H9 (cell line): ENCODE measurements at regions not wholly inside any gene's neighbourhood (a gene's known extent, or its start where the extent isn't known, plus 50 kb on each side); places are given as distances from the start of the nearest gene placed in this dataset.

Experiments used
- DNase-seq: peaks from one replicate; pipeline ENCODE4 v3.0.0-alpha.2; 2017
- H2AFZ ChIP-seq: one replicate; pipeline ENCODE4 v1.6.1; 2013; ENCODE audit warnings: mild to moderate bottlenecking, low read length, control low read depth, moderate library complexity
- H2AK5ac ChIP-seq: 2 replicates; pipeline ENCODE4 v1.6.1; 2013; ENCODE audit warnings: low read length, control low read depth, mixed read lengths; ENCODE audit not compliant: insufficient read length
- H2BK120ac ChIP-seq: one replicate; pipeline ENCODE4 v1.6.1; 2013; ENCODE audit warnings: low read depth, mild to moderate bottlenecking, low read length, control low read depth, inconsistent platforms; ENCODE audit not compliant: poor library complexity, severe bottlenecking
- H2BK12ac ChIP-seq: 2 replicates; pipeline ENCODE4 v1.6.1; 2013; ENCODE audit warnings: low read length, control low read depth, mixed read lengths, low read depth; ENCODE audit not compliant: insufficient read length
- H2BK15ac ChIP-seq: 2 replicates; pipeline ENCODE4 v1.6.1; 2013; ENCODE audit warnings: low read depth, low read length, control low read depth
- H2BK20ac ChIP-seq: one replicate; pipeline ENCODE4 v1.6.1; 2013; ENCODE audit warnings: low read depth, mild to moderate bottlenecking, low read length, control low read depth, inconsistent platforms; ENCODE audit not compliant: poor library complexity, severe bottlenecking
- H2BK5ac ChIP-seq: 2 replicates; pipeline ENCODE4 v1.6.1; 2013; ENCODE audit warnings: low read length, control low read depth, mixed read lengths; ENCODE audit not compliant: insufficient read length
- H3K14ac ChIP-seq: 2 replicates; pipeline ENCODE4 v1.6.1; 2013; ENCODE audit warnings: low read length, control low read depth; ENCODE audit not compliant: insufficient read depth
- H3K18ac ChIP-seq: 2 replicates; pipeline ENCODE4 v1.6.1; 2013; ENCODE audit warnings: low read depth, mild to moderate bottlenecking, mixed read lengths, low read length, control low read depth; ENCODE audit not compliant: insufficient read length
- H3K23ac ChIP-seq: 2 replicates; pipeline ENCODE4 v1.6.1; 2013; ENCODE audit warnings: low read length, control low read depth, mixed read lengths, low read depth; ENCODE audit not compliant: insufficient read length
- H3K23me2 ChIP-seq: 2 replicates; pipeline ENCODE4 v1.6.1; 2013; ENCODE audit warnings: low read depth, mild to moderate bottlenecking, mixed read lengths, low read length, control low read depth; ENCODE audit not compliant: insufficient read length, poor library complexity, severe bottlenecking
- H3K27ac ChIP-seq: 2 replicates; pipeline ENCODE4 v1.5.1; 2013; ENCODE audit warnings: low read length, control low read depth, mixed read lengths, low read depth; ENCODE audit not compliant: insufficient read length
- H3K27me3 ChIP-seq: 2 replicates; pipeline ENCODE4 v1.6.1; 2013; ENCODE audit warnings: low read length, control low read depth, inconsistent platforms; ENCODE audit not compliant: insufficient read depth
- H3K4ac ChIP-seq: 2 replicates; pipeline ENCODE4 v1.6.1; 2013; ENCODE audit warnings: low read depth, mild to moderate bottlenecking, control low read depth, inconsistent platforms, low read length, moderate library complexity
- H3K4me1 ChIP-seq: 2 replicates; pipeline ENCODE4 v1.6.1; 2013; ENCODE audit warnings: low read length, control low read depth, inconsistent platforms; ENCODE audit not compliant: insufficient read depth
- H3K4me2 ChIP-seq: 2 replicates; pipeline ENCODE4 v1.6.1; 2013; ENCODE audit warnings: low read length, control low read depth, mixed read lengths; ENCODE audit not compliant: insufficient read length, insufficient read depth
- H3K56ac ChIP-seq: 2 replicates; pipeline ENCODE4 v1.6.1; 2013; ENCODE audit warnings: low read depth, mild to moderate bottlenecking, mixed read lengths, low read length, control low read depth; ENCODE audit not compliant: insufficient read length
- H3K79me1 ChIP-seq: 2 replicates; pipeline ENCODE4 v1.6.1; 2013; ENCODE audit warnings: low read depth, mild to moderate bottlenecking, moderate library complexity, low read length, control low read depth, inconsistent platforms; ENCODE audit not compliant: insufficient read depth, poor library complexity, severe bottlenecking
- H3K79me2 ChIP-seq: 2 replicates; pipeline ENCODE4 v1.6.1; 2013; ENCODE audit warnings: low read length, control low read depth, inconsistent platforms; ENCODE audit not compliant: insufficient read depth
- H3K9ac ChIP-seq: 2 replicates; pipeline ENCODE4 v1.6.1; 2013; ENCODE audit warnings: low read length, control low read depth, mixed read lengths; ENCODE audit not compliant: insufficient read length; ENCODE audit errors: extremely low read depth
- H3K9me3 ChIP-seq: one replicate; pipeline ENCODE4 v1.6.1; 2013; ENCODE audit warnings: low read depth, low read length, inconsistent platforms; ENCODE audit not compliant: control insufficient read depth
- H3T11ph ChIP-seq: one replicate; pipeline ENCODE4 v1.6.1; 2013; ENCODE audit warnings: mild to moderate bottlenecking, low read length, control low read depth, inconsistent platforms
- H4K20me1 ChIP-seq: one replicate; pipeline ENCODE4 v1.6.1; 2013; ENCODE audit not compliant: control insufficient read depth, insufficient read length, insufficient read depth
- H4K5ac ChIP-seq: 2 replicates; pipeline ENCODE4 v1.6.1; 2013; ENCODE audit warnings: low read depth, mild to moderate bottlenecking, mixed read lengths, low read length, control low read depth; ENCODE audit not compliant: insufficient read length
- H4K8ac ChIP-seq: replicated peaks from 2 replicates; pipeline ENCODE4 v1.6.1; 2013; ENCODE audit warnings: low read length, control low read depth, mixed read lengths, low read depth; ENCODE audit not compliant: insufficient read length
- H4K91ac ChIP-seq: 2 replicates; pipeline ENCODE4 v1.6.1; 2013; ENCODE audit warnings: low read depth, mild to moderate bottlenecking, moderate library complexity, mixed read lengths, low read length, control low read depth; ENCODE audit not compliant: insufficient read length
- H3K27ac Mint-ChIP-seq, 3 experiments: 2 replicates in 2 of 3; 3 replicates in 1 of 3; pipeline ENCODE4 v1.8.0; 2020 to 2021; ENCODE audit warnings: mixed read lengths in 3 of 3, mild to moderate bottlenecking in 1 of 3, moderate library complexity in 1 of 3
- H3K27me3 Mint-ChIP-seq: 2 replicates; pipeline ENCODE4 v1.8.0; 2021; ENCODE audit warnings: low read depth, mild to moderate bottlenecking, moderate library complexity, mixed read lengths
- H3K36me3 Mint-ChIP-seq, 3 experiments: 2 replicates in 2 of 3; 3 replicates in 1 of 3; pipeline ENCODE4 v1.8.0; 2020 to 2021; ENCODE audit warnings: low read depth in 3 of 3, mixed read lengths in 3 of 3; ENCODE audit not compliant: insufficient read depth in 1 of 3
- H3K4me1 Mint-ChIP-seq, 2 experiments: 2 replicates each; pipeline ENCODE4 v1.8.0; 2020; ENCODE audit warnings: mixed read lengths in 2 of 2
- H3K4me3 Mint-ChIP-seq, 2 experiments: 2 replicates in 1 of 2; 3 replicates in 1 of 2; pipeline ENCODE4 v1.8.0; 2020 to 2021; ENCODE audit warnings: mild to moderate bottlenecking in 2 of 2, mixed read lengths in 2 of 2, moderate library complexity in 1 of 2
- H3K9me3 Mint-ChIP-seq, 2 experiments: 2 replicates in 1 of 2; 3 replicates in 1 of 2; pipeline ENCODE4 v1.8.0; 2020; ENCODE audit warnings: mild to moderate bottlenecking in 2 of 2, mixed read lengths in 2 of 2, moderate library complexity in 1 of 2
- WGBS: extraction: QIAGEN DNeasy Blood & Tissue Kit; methylation state at CpG from one replicate; pipeline ENCODE4 v1.1.7; 2013; ENCODE audit warnings: missing lambda C conversion rate, low lambda C conversion rate, mixed read lengths; ENCODE audit not compliant: insufficient read length; ENCODE audit errors: extremely low coverage; 5-methylcytosine and 5-hydroxymethylcytosine counted together
- TF ChIP-seq, protein P1 (sequence below): fragments of 200-600 bp; sonication (generic); conservative IDR thresholded peaks from 3 replicates; pipeline ENCODE4 v1.8.0; 2021; ENCODE audit warnings: antibody characterized with exemption, mild to moderate bottlenecking

DNA sequence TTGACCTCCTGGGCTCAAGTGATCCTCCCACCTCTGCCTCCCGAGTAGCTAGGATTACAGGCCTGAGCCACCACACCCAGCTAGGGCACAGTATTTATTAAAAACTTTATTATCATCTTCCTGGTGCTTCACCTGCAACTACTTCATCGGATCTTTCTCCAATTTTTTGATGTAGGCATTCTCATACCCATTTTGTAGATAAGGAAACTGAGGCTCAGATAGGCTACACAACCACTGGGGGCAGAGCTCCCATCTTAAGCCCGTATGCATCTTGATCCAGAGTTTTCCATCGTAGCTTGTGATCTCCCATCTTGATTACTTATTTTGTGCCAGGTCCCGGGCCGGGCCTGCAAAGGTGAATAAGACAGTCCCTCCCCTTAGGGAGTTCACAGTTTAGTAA lies 68.1 kb upstream of the BCOR start:
- peaks cover 70% of the 10 kb centered on the region for H3K27me3 Mint-ChIP-seq
- Histone ChIP-seq H2AFZ (no peak overlapping the region), H3K27ac (no peak overlapping the region), H2BK12ac (no peak overlapping the region), H4K8ac (no peak overlapping the region), H3K4me2 (no peak overlapping the region), H3K79me1 (no peaks in the 10 kb centered on the region), H4K20me1 (no peaks in the 10 kb centered on the region), H2BK15ac (no peak overlapping the region), H2BK120ac (no peak overlapping the region), H3K14ac (no peak overlapping the region), H3K23ac (no peak overlapping the region), H4K91ac (no peak overlapping the region), H3K23me2 (peaks cover 17% of the 10 kb centered on the region), H2BK5ac (no peak overlapping the region), H2BK20ac (no peak overlapping the region), H3K79me2 (0 out of 2 replicates have a peak, but pooled peaks cover 2% of the 10 kb centered on the region), H3K27me3 (peaks cover 13% of the 10 kb centered on the region; the same call in 1 of the 2 replicates), H3K9ac (no peak overlapping the region), H3K18ac (no peak overlapping the region), H4K5ac (no peak overlapping the region), H3K56ac (no peak overlapping the region), H3K4ac (no peak overlapping the region), H3K9me3 (no peaks in the 10 kb centered on the region), H2AK5ac (no peak overlapping the region), H3T11ph (no peak overlapping the region), H3K4me1 (peaks cover 20% of the 10 kb centered on the region; the same call in 1 of the 2 replicates)
- H3K27ac Mint-ChIP-seq = no peak overlapping the region
- peaks cover 37 to 63% of the 10 kb centered on the region in 2 experiments for H3K4me1 Mint-ChIP-seq
- no peak for DNase-seq
- H3K36me3 Mint-ChIP-seq = peaks cover 2 to 14% (median 14%) of the 10 kb centered on the region in 3 experiments; a peak in 6 of 7 replicates
- TF ChIP-seq, protein P1, sequence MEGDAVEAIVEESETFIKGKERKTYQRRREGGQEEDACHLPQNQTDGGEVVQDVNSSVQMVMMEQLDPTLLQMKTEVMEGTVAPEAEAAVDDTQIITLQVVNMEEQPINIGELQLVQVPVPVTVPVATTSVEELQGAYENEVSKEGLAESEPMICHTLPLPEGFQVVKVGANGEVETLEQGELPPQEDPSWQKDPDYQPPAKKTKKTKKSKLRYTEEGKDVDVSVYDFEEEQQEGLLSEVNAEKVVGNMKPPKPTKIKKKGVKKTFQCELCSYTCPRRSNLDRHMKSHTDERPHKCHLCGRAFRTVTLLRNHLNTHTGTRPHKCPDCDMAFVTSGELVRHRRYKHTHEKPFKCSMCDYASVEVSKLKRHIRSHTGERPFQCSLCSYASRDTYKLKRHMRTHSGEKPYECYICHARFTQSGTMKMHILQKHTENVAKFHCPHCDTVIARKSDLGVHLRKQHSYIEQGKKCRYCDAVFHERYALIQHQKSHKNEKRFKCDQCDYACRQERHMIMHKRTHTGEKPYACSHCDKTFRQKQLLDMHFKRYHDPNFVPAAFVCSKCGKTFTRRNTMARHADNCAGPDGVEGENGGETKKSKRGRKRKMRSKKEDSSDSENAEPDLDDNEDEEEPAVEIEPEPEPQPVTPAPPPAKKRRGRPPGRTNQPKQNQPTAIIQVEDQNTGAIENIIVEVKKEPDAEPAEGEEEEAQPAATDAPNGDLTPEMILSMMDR = no peak
- H3K9me3 Mint-ChIP-seq = peaks cover 57 to 69% of the 10 kb centered on the region in 2 experiments
- H3K4me3 Mint-ChIP-seq = peak overlapping the region in 1 of 2 experiments; percentile 26; a peak in 1 of 5 replicates
- no CpG with 5 or more reads among the region's 6 CpGs for WGBS
